COR-L47 (cell line): ENCODE measurements at regions not wholly inside any gene's neighbourhood (a gene's known extent, or its start where the extent isn't known, plus 50 kb on each side); places are given as distances from the start of the nearest gene placed in this dataset.
"Not testable (repeated sequence)": the region's sequence is repeated elsewhere in the genome, so short reads cannot be mapped to it uniquely, and the experiment has no call there.

Source experiments
- DNase-seq: peaks from one replicate; lab custom pipeline; 2025; lab: John Stamatoyannopoulos, UW

DNA sequence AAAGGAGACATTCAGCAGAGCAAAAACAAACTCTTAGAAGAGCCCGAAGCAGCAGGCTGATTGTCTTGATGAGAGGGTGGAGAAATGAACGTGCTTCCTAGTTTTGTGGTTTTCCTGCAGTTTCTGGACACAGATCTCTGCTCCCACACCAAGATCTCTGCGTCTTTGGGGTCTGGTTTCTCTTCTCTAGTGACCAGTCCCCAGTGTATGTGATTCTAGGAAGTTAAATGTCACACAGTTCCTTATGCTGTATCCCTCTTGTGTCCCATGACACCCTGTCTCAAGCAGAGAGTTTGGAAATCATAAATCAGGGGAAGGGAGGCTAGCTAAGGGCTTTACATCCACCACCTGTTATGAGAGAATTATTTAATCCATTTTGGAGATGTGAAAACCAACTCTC, 55.4 kb upstream of the KLF14 start:
- DNase-seq: no peak

DNA sequence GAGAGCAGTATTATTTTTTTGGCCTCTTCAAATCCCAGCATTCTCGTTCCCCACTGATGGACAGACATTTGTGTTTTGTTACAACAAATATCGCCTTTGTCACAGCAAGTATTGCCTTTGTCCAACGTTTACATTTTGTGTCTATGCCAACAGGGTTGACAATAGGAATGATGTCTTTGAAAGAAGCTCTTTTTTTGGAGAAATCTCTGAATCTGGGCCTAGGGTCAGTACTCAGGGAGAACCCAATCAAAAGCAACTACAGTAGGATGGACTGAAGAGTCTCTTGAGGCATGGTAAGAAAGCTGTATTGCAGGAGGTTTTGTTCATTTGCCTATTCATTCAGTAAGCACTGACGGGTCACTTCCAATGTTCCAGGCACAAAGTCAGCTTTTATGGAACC, 57.7 kb upstream of the KLF14 start:
- DNase-seq: no peak

DNA sequence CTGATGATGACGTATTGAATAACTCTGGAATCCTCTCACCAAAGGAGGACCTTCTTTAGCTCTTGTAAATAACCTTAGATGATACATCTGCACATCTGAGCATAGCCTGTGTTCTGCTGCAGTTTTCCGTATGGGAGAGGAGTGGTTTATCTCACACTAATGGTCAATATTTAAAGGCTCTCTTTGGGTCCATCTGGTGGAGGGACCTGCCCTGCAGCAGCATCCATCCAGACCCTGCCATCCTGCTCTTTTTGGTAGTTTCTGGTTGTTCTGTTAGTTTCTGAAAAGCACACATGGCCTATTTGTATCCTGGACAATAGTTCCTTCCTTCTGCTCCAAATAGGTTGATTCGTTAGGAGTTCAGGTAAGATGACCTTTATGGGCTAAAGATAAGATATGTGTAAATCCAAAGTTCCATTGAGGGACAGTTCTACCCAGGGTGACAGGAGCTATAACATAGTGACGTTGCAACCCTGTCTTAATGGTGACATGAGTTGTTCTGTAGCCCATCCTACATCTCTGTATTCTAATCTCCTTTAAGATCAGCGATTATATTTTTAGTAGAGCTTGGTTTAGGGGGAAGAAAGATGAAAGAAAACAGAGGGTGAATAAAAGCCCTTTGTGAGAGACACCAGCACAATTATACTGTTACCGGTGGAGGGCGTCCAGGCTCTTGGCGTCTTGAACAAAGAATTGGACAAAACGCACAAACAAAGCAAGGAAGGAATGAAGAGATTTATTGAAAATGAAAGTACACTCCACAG, 60.0 kb upstream of the KLF14 start:
- peak; percentile 29 for DNase-seq

DNA sequence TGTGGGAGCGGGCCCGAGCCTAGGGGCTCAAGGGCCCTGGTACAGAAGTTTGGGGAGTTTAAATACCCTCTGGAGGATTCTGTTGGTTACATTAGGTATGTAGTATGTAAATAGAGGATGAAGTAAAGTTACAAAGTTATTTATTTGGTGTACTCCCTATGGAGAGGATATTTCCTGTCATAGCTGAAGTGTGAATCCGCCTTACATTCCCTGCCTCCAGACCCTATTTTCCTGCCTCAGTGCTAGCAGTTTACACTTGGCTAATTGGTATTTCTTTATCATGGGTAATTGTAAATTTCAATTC, 60.6 kb upstream of the KLF14 start:
- no peak for DNase-seq

DNA sequence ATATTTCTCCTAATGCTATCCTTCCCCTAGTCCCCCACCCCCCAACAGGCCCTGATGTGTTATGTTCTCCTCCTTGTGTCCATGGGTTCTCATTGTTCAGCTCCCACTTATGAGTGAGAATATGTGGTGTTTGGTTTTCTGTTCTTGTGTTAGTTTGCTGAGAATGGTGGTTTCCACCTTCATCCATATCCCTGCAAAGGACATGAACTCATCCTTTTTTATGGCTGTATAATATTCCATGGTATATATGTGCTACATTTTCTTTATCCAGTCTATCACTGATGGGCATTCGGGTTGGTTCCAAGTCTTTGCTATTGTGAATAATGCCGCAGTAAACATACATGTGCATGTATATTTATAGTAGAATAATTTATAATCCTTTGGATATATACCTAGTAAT, 62.4 kb upstream of the KLF14 start:
- not testable (repeated sequence) for DNase-seq

DNA sequence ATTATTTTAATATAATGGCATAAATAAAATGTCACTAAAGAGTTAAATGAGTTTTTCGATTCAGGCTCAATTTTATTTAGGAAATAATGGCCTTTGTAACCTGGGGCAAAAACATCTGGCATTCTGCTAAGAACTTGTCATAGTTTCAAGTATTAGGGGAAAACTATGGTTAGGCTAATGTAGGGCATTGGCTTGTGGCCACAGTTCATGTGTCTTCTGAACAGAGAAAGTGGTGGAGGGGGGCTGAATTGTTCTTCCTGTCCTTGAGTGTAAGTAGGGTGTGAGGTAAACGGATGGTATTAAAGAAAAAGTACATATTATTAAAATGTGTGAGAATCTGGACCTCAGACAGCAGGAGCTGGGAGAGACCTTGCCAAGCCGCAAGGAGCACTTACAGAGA, 69.1 kb upstream of the KLF14 start:
- no peak for DNase-seq

DNA sequence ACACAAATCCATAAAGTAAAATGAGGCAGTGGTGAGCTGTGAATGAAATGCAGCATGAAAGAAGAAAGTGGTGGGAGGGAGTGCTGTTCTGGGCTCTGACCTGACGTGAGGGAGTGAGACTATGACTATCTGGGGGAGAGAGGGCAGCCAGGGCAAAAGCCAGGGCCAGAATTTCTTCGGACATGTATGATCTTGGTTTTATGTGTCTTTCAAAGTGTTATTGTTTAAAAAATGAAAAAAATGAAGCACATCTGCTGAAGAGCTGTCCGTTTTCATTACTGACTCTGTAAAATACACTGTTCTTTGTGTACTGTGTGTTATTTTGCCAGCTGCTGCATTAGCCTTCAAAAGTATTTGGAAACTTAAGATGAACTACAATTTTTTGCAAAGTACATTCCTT, 70.2 kb upstream of the KLF14 start:
- no peak for DNase-seq

DNA sequence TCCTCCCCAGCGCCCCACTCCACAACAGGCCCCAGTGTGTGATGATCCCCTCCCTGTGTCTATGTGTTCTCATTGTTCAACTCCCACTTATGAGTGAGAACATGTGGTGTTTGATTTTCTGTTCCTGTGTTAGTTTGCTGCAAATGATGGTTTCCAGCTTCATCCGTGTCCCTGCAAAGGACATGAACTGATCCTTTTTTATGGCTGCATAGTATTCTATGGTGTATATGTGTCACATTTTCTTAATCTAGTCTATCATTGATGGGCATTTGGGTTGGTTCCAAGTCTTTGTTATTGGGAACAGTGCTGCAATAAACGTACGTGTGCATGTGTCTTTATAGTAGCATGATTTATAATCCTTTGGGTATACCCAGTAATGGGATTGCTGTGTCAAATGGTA, 78.8 kb upstream of the KLF14 start:
- DNase-seq: not testable (repeated sequence)

DNA sequence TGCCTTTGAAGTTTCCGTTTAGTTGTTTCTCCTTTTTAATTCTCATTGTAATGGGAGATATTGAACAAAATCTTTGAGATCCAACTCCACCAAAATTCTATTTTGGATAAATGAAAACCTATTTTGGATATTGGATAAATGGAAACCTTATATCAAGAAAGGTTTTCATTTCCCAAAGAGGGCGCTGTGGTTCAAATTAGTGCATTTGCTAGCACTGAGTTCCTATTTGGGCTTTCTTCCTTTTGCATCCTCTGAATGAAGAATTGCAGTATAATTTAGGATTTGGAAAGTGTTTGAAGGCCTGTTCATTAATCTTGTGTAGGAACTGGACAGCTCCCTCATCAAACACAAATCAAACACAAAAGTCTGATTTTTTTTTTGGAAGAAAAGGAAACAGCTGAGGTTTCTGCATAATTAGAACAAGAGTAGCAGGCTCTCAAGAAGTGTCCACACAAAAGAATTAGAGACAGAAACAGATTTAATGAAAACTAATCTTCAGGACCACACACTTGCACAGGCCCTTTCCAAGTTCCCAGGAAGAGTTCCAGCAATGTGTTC, 80.8 kb upstream of the KLF14 start:
- DNase-seq: no peak

DNA sequence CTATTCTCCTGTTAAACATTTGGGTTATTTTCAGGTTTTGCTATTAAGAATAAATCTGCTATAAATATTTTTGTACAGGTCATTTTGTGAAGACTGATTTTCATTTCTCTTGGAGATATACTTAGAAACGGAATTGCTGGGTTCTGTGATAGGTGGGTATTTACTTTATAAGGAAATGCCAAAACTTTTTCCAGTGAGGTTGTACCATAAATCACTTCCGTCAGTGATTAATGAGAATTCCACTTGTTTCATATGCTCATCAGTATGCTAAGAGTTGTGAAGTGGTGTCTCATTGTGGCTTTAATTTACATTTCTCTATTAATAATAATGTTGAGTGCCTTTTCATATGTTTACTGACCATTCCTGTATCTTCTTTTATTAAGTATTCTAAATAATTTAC, 84.0 kb upstream of the KLF14 start:
- no peak for DNase-seq

DNA sequence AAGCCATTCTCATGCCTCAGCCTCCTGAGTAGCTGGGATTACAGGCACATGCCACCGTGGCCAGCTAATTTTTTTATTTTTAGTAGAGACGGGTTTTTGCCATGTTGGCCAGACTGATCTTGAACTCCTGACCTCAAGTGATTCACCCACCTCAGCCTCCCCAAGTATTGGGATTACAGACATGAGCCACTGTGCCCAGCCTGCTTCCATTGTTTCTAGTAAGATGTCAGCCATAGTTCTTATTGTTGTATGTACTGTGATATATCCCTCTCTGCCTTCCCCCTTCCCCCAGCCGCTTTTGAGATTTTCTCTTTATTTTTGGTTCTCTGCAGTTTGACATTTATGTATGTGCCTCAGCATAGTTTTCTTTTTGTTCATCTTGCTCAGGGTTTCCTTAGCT, 87.9 kb upstream of the KLF14 start:
- no peak for DNase-seq

DNA sequence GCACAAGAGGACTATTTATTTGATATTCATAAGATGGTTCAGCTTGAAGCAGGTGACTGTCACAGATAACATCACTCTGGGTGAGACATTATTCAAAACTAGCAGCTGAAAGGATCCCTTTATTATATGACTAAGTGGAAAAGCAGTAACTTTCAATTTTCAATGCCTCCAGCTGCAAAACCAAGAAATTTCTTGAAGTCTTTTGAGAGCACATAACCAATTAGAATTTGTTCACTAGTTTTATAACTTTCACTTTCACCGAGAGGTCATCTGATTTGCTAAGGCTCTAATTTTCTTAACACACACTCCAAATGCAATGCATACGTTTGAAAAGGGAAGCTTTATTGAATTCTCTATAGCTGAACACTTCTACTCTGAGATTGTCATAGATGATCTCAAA, 88.6 kb upstream of the KLF14 start:
- DNase-seq: no peak

DNA sequence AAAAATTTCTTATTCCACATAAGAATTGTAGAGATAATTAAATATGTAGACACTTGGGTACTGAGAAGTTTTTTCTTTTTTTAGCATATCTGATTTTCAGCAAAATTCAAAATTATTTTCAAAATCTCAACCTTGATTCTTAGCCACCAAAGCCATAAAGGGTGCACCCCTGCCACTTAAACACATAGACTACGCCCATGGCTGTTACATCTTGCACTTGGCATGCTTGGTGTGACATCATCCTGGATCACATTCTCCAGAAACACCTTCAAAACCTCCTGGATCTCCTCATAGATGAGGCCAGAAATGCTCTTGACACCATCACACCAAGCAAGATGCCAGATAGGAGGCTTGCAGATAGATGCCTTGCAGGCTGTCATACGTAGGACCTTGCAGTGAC, 89.1 kb upstream of the KLF14 start:
- DNase-seq: no peak

DNA sequence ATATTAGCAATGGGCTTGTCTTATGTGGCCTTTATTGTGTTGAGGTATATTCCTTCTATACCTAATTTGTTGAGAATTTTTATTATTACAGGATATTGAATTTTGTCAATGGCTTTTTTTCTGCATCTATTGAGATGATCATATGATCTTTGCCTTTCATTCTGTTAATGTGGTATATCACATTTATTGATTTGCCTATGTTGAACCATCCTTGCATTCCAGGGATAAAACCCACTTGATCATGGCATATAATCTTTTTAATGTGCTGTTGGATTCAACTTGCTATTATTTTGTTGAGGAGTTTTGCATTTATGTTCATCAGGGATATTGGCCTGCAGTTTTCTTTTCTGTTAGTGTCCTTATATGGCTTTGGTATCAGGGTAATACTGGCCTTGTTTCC, 91.8 kb upstream of the KLF14 start:
- no peak for DNase-seq

DNA sequence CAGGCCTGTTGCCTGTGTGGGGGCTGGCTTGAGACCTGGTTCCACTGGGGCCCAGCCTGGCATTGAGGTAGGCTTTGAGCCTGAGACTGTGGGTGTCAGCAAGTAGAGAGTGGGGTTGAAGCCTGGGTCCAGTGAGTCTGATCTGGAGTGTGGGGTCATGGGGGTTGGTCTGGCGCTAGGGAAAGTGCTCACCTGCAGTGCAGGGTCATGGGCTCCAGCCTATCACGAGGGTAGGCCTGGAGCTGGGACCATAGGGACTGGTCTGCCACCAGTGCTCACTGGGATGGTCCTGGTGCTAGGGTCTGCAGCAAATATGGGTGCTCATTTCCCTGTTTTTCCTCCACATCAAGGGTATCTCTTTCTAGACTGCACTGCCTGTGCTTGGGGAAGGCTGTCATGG, 95.4 kb upstream of the KLF14 start:
- DNase-seq: no peak

DNA sequence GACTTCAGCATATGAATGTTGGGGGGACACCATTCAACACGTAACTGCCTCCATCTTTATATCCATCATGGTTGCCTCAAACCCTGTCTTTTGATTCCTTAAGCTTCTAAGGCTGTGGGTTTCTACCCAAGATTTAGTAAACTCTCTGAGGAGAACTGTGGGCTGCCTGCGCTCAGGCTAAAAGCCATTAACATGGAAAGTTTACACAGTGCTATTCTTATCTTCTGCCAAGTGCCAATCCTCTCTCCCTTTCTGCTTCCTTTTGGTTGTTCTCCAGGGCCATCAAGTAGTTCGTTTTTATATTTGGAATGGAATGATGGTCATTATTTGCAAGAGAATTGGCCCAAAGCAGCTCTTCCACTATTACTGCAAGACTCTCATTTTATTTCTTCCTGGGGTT, 97.3 kb upstream of the KLF14 start:
- DNase-seq: no peak

DNA sequence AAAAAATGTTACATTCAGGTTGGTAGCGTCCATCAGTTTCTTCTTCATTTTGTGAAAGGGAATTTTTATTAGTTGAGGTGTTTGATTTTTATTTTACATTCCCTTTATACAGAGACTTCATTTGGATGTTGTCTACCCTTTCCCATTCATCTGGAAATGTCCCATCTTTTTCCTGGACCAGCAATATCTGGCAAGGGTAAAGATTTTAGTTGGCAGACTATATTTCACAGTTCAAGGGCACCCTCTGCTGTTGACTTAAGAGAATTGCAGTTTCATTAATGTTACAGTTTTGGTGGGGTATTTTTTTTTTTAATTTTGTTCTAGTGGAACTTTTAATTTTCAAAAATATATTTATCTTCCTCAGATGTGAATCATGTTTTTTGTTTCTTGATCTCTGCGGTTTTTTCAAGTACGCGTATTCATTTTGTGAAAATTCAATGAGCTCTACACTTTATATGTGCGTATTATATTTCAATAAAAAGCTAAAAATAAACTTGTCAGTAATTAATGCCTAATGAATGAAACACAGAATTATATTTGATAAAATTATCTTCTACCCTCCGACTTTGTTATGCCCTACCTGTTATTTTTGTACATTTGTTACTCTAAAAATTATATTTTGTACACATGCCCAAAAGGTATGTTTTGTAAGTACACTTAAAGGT, 97.9 kb upstream of the KLF14 start:
- no peak for DNase-seq

DNA sequence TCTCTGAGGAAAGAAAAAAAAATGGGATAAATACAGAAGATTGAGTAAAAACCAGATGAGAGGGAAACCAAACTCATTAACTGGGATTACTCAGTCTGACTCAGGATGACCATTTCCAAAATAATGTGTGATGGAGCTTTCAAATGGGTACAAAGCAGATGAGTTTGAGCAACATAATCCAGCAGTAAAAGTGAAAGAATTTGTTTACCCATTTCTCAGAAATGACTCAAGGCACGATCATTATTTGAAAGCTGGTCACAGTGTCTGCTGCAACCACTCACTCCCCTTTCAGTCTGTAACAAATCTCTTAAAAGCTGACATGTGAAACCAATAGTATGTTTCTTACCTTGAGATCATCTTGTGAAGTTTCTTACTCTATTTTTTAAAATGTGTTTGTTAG, 104.7 kb upstream of the KLF14 start:
- DNase-seq: no peak

DNA sequence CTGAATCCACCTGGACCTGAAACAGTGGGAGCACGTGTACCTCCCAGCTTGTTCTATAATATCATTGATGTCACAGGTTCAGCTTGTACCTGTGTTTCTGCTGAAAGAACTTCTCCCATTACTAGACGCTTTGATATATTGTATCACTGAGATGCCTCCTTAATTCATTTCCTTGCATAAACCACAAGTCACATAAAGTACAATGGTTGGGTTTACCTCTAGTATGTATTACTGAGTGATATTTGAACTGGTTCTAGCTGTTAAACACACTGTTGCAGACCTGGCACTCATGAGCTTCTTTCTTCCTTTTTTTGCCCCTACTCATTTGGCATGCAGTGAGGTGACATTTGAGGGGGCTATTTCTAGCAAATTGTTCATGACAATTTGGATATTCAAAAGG, 106.6 kb upstream of the KLF14 start:
- DNase-seq: no peak

DNA sequence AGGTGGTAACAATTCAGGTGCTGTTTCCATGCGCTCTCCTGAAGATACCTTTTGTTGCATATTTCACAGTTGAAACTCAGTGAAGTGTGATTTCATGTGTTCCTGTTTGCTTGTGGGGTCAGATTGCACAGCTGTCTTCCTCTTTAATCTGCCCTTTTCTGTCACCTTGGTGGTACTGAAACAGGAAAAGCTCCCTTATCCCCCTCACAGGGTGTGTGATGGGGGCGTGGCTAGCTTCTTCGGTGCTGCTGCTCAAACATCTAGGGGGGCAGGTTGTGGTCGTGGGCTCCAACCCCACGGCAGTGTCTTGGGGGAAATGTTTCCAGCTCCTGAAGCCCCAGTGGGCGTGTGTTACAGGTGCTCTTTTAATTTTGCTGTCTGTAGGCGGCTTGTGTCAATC, 107.4 kb upstream of the KLF14 start:
- no peak for DNase-seq

DNA sequence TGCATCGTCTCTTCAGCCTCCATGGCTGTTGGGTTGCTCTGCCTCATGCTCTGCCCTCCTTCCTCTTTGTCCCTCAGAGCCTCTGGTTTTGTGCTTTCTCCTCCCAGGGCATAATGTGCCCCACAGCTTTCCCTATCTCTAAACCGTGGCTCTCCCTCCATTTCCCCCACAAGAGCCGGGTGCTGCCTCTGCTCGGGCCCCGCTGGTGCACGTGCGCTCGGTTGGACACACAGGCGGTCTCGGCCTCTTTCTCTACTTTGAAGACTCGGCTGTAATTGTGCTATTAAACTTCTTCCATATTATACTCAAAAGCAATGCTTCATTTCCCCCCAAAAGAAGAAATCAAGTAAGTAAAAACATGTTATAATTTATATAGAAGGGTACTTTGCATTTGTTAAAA, 109.7 kb upstream of the KLF14 start:
- DNase-seq: no peak

DNA sequence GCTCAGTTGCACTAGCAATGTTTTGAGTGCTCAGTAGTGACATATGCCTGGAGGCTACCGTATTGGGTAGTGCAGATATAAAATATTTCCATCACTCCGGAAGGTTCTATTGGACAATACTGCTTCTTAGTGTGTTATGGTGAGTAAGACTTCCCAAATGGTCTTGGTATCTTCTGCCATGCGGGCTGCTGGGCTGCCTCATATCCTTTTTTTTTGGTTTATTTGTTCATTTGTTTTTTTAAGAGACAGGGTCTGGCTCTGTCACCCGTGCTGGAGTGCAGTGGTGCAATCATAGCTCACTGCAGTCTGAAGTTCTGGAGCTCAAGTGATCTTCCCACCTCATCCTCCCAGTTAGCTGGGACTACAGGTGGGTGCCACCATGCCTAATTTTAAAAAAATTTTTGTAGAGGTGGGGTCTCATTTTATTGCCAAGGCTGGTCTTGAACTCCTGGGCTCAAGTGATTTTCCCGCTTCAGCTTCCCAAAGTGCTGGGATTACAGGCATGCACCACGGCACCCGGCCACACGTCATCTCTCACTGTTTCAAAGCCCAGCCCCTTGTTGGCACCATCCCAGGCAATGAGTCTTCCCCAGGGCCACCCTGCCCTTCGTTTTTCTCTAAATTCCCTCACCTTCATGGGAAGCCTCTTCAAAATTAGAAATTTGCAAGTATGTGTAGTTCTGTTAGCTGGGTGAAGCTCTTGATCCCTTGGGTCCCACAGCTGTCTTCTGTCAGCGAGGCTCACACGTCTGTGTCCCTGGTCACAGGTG, 111.0 kb upstream of the KLF14 start:
- DNase-seq: no peak

DNA sequence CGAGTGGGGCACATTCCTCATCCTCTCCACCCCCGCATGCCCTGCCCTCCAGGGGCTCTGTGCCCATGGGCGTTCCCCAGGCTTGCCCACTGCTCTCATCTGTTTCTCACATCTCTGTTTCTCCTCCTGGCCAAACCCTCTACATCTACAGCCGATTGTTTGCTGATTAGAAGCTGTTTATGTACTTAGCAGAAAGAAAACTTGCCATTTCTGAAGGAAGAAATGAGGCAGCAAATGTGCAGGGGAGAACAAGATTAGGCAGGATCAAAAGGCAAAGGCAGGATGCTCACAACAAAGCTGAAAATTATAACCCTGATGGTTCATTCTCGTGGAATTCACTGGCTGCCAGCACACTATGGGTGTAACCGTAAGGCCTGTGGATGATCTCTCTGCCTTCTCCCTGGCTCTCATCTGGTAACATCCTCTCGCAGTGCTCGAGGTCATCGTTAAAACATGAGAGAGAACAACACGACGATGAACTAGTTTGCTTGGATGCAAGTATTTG, 111.6 kb upstream of the KLF14 start:
- no peak for DNase-seq
